Fibroblast of skin of scalp (primary cell): ENCODE measurements at regions not wholly inside any gene's neighbourhood (a gene's known extent, or its start where the extent isn't known, plus 50 kb on each side); places are given as distances from the start of the nearest gene placed in this dataset.

Source experiments
- DNase-seq: peaks from one replicate; pipeline ENCODE4 v3.0.0-alpha.2; 2013

GRCh38 chrX:9087271-9088040 lies 53.5 kb upstream of the FAM9B start:
- no peak for DNase-seq

- DNase-seq: no peak
These were observed 55.0 kb upstream of the FAM9B start for GRCh38 chrX:9088896-9089295.

- DNase-seq: no peak
These were observed 56.8 kb upstream of the FAM9B start for GRCh38 chrX:9090766-9091165.

- DNase-seq: no peak
These were observed 57.3 kb upstream of the FAM9B start for GRCh38 chrX:9091258-9091657.

- DNase-seq: no peak
These were observed 69.0 kb upstream of the FAM9B start for GRCh38 chrX:9102956-9103355.

- DNase-seq: no peak
These were observed 74.1 kb upstream of the FAM9B start for GRCh38 chrX:9108054-9108453.

GRCh38 chrX:9110808-9111207 lies 76.9 kb upstream of the FAM9B start:
- no peak for DNase-seq

- DNase-seq: no peak
These were observed 80.3 kb upstream of the FAM9B start for GRCh38 chrX:9114245-9114644.

- DNase-seq: peak; percentile 17
These were observed 83.9 kb upstream of the FAM9B start for GRCh38 chrX:9117851-9118250.

GRCh38 chrX:9122519-9123245 lies 88.8 kb upstream of the FAM9B start:
- DNase-seq: peak; percentile 51

- no peak for DNase-seq
These were observed 94.1 kb upstream of the FAM9B start for GRCh38 chrX:9127986-9128385.

- no peak for DNase-seq
These were observed 96.1 kb upstream of the FAM9B start for GRCh38 chrX:9130031-9130430.

GRCh38 chrX:9131066-9131465 lies 97.1 kb upstream of the FAM9B start:
- no peak for DNase-seq

- no peak for DNase-seq
These were observed 98.2 kb upstream of the FAM9B start for GRCh38 chrX:9132036-9132638.

GRCh38 chrX:9133426-9133825 lies 99.5 kb upstream of the FAM9B start:
- DNase-seq: peak; percentile 74

- no peak for DNase-seq
These were observed 100.4 kb upstream of the FAM9B start for GRCh38 chrX:9134366-9134765.

- peak; percentile 49 for DNase-seq
These were observed 102.1 kb upstream of the FAM9B start for GRCh38 chrX:9135901-9136510.

- DNase-seq: no peak
These were observed 103.2 kb upstream of the FAM9B start for GRCh38 chrX:9137152-9137551.

- DNase-seq: peak; percentile 60
These were observed 107.6 kb upstream of the FAM9B start for GRCh38 chrX:9141496-9141895.

GRCh38 chrX:9144701-9145241 lies 110.8 kb upstream of the FAM9B start:
- no peak for DNase-seq

- no peak for DNase-seq
These were observed 112.7 kb upstream of the FAM9B start for GRCh38 chrX:9146657-9147056.

GRCh38 chrX:9147086-9147485 lies 113.2 kb upstream of the FAM9B start:
- DNase-seq: no peak

GRCh38 chrX:9147726-9148125 lies 113.8 kb upstream of the FAM9B start:
- no peak for DNase-seq
